Neural crest cell (in vitro differentiated cells): ENCODE measurements at regions not wholly inside any gene's neighbourhood (a gene's known extent, or its start where the extent isn't known, plus 50 kb on each side); places are given as distances from the start of the nearest gene placed in this dataset.

ENCODE experiments used
- DNase-seq: peaks from one replicate; pipeline ENCODE4 v3.0.0; 2021; ENCODE audit warnings: low read depth, mixed read lengths, low spot score
- H3K27ac Mint-ChIP-seq: one replicate; pipeline ENCODE4 v1.8.0; 2021; ENCODE audit warnings: mild to moderate bottlenecking, mixed read lengths; ENCODE audit not compliant: unreplicated experiment
- H3K27me3 Mint-ChIP-seq: 2 replicates; pipeline ENCODE4 v1.8.0; 2021; ENCODE audit warnings: low read depth, mild to moderate bottlenecking, mixed read lengths
- H3K36me3 Mint-ChIP-seq: 2 replicates; pipeline ENCODE4 v1.8.0; 2021; ENCODE audit warnings: low read depth, mild to moderate bottlenecking, mixed read lengths
- H3K4me1 Mint-ChIP-seq: 2 replicates; pipeline ENCODE4 v1.8.0; 2021; ENCODE audit warnings: mixed read lengths
- H3K4me3 Mint-ChIP-seq: one replicate; pipeline ENCODE4 v1.8.0; 2021; ENCODE audit warnings: mild to moderate bottlenecking, mixed read lengths
- H3K9me3 Mint-ChIP-seq: 2 replicates; pipeline ENCODE4 v1.8.0; 2021; ENCODE audit warnings: mixed read lengths
- TF ChIP-seq, protein P1 (sequence below): fragments of 200-600 bp; sonication (generic); conservative IDR thresholded peaks from 2 replicates; pipeline ENCODE4 v1.5.0; 2021; ENCODE audit warnings: antibody characterized with exemption, mild to moderate bottlenecking

- no peak for DNase-seq
- no peaks in the 10 kb centered on the region for H3K9me3 Mint-ChIP-seq
- H3K36me3 Mint-ChIP-seq = no peaks in the 10 kb centered on the region
- TF ChIP-seq, protein P1, sequence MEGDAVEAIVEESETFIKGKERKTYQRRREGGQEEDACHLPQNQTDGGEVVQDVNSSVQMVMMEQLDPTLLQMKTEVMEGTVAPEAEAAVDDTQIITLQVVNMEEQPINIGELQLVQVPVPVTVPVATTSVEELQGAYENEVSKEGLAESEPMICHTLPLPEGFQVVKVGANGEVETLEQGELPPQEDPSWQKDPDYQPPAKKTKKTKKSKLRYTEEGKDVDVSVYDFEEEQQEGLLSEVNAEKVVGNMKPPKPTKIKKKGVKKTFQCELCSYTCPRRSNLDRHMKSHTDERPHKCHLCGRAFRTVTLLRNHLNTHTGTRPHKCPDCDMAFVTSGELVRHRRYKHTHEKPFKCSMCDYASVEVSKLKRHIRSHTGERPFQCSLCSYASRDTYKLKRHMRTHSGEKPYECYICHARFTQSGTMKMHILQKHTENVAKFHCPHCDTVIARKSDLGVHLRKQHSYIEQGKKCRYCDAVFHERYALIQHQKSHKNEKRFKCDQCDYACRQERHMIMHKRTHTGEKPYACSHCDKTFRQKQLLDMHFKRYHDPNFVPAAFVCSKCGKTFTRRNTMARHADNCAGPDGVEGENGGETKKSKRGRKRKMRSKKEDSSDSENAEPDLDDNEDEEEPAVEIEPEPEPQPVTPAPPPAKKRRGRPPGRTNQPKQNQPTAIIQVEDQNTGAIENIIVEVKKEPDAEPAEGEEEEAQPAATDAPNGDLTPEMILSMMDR = no peak
- H3K27ac Mint-ChIP-seq = no peak overlapping the region
- H3K4me1 Mint-ChIP-seq = no peaks in the 10 kb centered on the region
- no peak overlapping the region for H3K4me3 Mint-ChIP-seq
- H3K27me3 Mint-ChIP-seq = no peaks in the 10 kb centered on the region
Measured at GRCh38 chr12:76234741-76235140, 113.5 kb downstream of the BBS10 start.

DNA sequence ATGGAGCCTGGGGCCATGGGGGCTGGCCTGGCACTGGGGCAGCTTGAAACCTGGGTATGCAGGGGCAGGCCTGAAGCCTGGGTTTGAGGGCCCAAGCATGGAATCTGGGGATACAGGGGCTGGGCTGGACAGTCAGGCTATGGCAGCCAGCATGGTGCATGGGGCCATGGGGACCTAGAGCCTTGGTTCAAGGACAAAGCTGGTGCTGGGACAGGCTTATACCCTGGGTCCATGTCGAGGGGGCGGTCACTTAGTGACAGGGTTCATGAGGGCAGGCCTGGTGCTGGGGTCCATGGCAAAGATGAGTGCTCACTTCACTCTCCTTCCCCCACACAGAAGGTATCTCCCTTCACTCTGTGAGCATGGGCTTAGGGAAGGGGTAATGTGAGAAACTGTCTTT is 116.2 kb downstream of the BBS10 start:
- Mint-ChIP-seq H3K27me3 (no peaks in the 10 kb centered on the region), H3K27ac (no peak overlapping the region), H3K4me3 (no peak overlapping the region), H3K9me3 (no peaks in the 10 kb centered on the region), H3K4me1 (no peaks in the 10 kb centered on the region), H3K36me3 (no peaks in the 10 kb centered on the region)
- no peak for DNase-seq
- TF ChIP-seq, protein P1 = no peak

DNA sequence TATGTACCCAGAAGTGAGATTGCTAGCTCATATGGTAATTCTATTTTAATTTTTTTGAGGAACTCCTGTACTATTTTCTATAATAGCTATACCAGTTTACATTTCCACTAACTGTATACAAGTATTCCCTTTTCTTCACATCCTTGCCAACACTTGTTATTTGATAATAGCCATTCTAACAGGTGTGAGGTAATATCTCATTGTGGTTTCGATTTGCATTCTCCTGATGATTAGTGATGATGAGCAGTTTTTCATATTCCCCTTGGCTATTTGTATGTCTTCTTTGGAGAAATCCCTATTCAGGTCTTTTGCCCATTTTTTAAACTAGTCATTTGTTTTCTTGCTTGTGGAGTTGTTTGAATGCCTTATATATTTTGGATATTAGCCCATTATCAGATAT is 121.3 kb downstream of the BBS10 start:
- TF ChIP-seq, protein P1 = no peak
- no peak overlapping the region for H3K27ac Mint-ChIP-seq
- DNase-seq = no peak
- H3K4me3 Mint-ChIP-seq = no peak overlapping the region
- H3K36me3 Mint-ChIP-seq = no peaks in the 10 kb centered on the region
- no peaks in the 10 kb centered on the region for H3K27me3 Mint-ChIP-seq
- H3K9me3 Mint-ChIP-seq = no peaks in the 10 kb centered on the region
- no peaks in the 10 kb centered on the region for H3K4me1 Mint-ChIP-seq

DNA sequence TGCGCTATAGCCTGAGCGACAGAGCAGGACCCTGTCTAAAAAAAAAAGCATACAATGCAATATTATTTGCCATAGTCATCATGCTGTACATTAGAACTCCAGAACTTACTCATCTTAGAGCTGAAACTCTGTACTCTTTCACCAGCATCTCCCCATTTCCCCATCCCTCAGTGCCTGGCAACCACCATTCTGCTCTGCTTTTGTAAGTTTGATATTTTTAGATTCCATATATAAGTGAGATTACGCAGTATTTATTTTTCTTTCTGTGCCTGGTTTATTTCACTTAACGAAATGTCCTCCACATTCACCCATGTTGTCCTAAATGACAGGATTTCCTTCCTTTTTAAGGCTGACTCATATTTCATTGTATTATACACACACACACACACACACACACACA is 121.8 kb downstream of the BBS10 start:
- TF ChIP-seq, protein P1 = no peak
- Mint-ChIP-seq H3K4me1 (no peaks in the 10 kb centered on the region), H3K36me3 (no peaks in the 10 kb centered on the region), H3K4me3 (no peak overlapping the region), H3K9me3 (no peaks in the 10 kb centered on the region), H3K27ac (no peak overlapping the region), H3K27me3 (no peaks in the 10 kb centered on the region)
- no peak for DNase-seq

DNA sequence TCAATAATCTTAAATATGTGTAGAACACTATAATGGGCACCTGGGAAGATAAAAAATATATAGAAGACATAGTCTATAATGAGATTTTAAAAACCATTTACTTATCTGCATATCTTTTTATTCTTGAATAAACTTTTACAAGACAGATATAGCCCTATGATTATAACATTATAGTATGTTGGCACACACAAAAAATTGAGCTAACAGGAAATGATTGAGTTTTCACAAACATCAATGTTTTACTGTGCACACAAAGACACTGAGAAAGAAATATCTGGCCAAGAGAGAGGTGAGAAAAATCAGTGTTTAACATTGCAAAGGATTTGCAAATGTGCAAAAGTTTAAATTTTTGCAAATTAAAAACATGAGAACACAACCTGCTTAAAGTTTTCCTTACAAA is 124.3 kb downstream of the BBS10 start:
- no peaks in the 10 kb centered on the region for H3K9me3 Mint-ChIP-seq

More for the DNA sequence above, 124.3 kb downstream of the BBS10 start:
- H3K27me3 Mint-ChIP-seq = no peaks in the 10 kb centered on the region
- DNase-seq = no peak
- H3K36me3 Mint-ChIP-seq = no peaks in the 10 kb centered on the region
- H3K27ac Mint-ChIP-seq = no peak overlapping the region
- H3K4me3 Mint-ChIP-seq = no peak overlapping the region
- TF ChIP-seq, protein P1 = no peak
- peaks cover 7% of the 10 kb centered on the region for H3K4me1 Mint-ChIP-seq
